Sciatic nerve (tissue), 2 donors: ENCODE measurements at regions not wholly inside any gene's neighbourhood (a gene's known extent, or its start where the extent isn't known, plus 50 kb on each side); places are given as distances from the start of the nearest gene placed in this dataset.

ENCODE experiments used
- ATAC-seq: fragments of 200-7000 bp; cut with Tn5 transposase; one replicate; pipeline ENCODE4 v1.9.1; 2020; ENCODE audit warnings: mild to moderate bottlenecking, moderate library complexity
- DNase-seq: peaks from one replicate; pipeline ENCODE4 v3.0.0-alpha.2; 2020; ENCODE audit warnings: low spot score
- intact Hi-C: fragments of 100-400 bp; cut with DNase I; formaldehyde crosslinking; loops from one replicate; pipeline ENCODE4 v1.14.2; 2022
- donor health status: DM: no; HTN: no; CAD: no.
- donor health status: DM: no; HTN: no; CAD: no.

DNA sequence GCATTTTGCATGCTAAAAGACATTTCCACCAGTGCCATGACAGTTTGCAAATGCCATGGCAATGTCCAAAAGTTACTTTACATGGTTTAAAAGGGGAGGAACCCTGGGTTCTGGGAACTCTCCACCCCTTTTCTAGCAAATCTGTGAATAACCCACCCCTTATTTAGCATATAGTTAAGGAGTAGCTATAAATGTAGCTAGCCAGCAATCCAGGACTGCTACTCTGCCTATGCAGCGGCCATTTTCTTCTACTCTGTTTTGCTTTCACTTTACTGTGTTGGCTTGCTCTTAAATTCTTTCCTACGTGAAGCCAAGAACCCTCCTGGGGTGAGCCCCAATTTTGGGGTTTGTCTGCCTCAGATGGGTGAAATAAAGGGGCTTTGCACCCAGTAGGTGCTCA lies 141.0 kb downstream of the PTPN11 start:
- no peak for ATAC-seq
- intact Hi-C loops, result no loop called here
- no peak for DNase-seq

DNA sequence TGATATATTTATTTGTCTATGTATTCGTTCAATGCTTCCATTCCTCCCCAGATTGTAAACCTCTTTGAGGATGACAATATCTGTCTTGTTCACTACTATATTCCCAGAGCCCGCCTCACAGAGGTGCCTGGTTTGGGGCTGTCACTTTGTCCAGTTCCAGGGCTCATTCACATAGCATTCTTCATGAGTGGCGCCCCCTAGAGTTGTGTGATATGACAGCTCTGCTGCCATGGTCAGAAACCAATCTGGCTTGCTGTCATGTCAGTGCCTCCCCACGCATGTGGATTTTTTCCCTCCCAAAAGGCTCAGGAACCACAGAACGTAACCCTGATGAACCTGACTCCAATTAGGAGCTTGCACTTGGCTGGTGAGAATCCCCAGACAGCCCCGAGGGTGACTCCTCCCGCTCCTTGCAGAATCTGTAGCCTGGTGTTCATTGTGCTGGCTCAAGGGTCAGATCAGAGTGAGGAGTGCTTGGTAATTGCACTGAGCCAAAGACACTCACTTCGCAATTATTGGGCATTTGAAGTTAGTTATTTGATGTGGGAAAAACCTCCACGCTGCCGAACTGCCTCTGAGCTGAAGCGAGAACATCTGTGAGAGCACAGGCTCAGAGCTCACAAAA lies 145.5 kb downstream of the PTPN11 start:
- no peak for DNase-seq
- no peak for ATAC-seq
- intact Hi-C loops, result no loop called here

DNA sequence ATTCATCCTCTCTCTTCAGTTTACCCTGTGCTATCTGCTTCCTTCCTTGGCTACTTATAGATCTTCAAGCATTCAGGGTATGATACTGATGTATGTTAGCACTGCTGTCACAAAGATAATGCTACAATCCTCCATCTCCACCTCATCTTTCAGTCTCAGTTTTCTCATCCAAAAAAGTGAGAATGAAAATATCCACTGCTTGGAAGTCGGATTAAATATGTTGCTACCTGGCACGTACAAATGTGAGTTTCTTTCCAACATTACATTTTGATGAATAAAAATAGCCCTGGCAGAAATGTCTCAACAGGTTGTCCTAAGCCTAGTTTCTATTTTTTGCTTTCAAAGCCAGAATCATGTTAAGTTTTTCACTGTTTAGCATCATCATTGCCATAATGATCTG lies 149.9 kb downstream of the PTPN11 start:
- DNase-seq (no peak), ATAC-seq (no peak)
- intact Hi-C loops, result no loop called here

- DNase-seq (no peak), ATAC-seq (no peak)
- intact Hi-C loops, result no loop called here
Observed at GRCh38 chr12:112570096-112570495, 151.3 kb downstream of the PTPN11 start.

DNA sequence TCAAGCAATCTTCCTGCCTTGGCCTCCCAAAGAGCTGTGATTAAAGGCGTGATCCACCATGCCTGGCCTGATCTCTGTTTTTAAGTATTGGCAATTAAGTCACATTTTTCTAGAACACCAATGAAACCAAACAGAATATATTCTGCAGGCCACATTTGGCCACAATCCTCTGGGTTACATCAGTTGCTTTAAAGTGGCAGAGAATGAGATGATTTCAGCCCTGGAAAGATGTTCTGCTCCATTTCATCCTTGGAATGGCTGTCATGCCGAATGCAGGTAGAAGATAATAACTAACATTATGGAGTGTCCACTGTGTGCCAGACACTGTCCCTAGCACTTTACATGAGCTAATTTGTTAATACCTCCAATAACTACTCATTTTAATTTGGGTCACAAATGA lies 154.4 kb downstream of the PTPN11 start:
- ATAC-seq, result no peak
- no peak for DNase-seq
- intact Hi-C loops, result no loop called here

- ATAC-seq, result no peak
- DNase-seq, result no peak
- intact Hi-C loops, result no loop called here
Observed at GRCh38 chr12:112574896-112575558, 156.3 kb downstream of the PTPN11 start.

- intact Hi-C loops, result no loop called here
- ATAC-seq, result no peak
Observed at GRCh38 chr12:112575559-112576067, 156.9 kb downstream of the PTPN11 start.

GRCh38 chr12:112577473-112578329 lies 159.0 kb downstream of the PTPN11 start:
- no peak for DNase-seq
- intact Hi-C loops, result no loop called here
- no peak for ATAC-seq

More at GRCh38 chr12:112575559-112576067, 156.9 kb downstream of the PTPN11 start:
- DNase-seq, result no peak

- DNase-seq (no peak), ATAC-seq (no peak)
- intact Hi-C loops, result no loop called here
Observed at GRCh38 chr12:112584266-112584722, 165.5 kb downstream of the PTPN11 start.

DNA sequence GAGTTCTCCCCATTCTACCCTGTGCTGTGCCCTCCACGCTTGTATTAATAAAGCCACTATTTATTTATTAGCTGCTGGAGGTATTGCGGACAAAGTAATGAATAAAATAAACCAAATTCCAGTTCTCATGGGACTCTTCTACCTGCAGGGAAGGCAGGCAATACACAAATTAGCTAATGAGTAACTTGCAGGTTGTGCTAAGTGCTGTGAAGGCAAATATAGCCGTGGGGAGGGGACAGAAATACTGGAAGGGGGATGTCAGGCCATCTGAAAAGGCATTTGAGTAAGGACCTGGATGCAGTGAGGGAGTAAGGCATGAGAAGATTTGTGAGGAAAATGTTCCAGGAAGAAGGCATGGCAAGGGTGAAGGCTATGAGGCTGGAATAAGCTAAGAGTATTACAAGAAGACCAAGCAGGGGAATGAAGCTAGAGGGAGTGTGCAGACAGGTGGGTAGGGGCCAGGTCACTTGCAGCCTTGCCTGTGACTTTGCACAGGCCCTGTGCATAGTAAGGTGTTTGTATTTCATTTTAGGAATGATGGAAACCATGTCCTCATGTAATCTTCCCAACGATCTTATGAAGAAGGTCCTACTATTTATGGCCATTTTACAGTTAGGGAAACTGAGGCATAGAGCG lies 167.5 kb downstream of the PTPN11 start:
- DNase-seq (no peak), ATAC-seq (no peak)
- intact Hi-C loops, result no loop called here

DNA sequence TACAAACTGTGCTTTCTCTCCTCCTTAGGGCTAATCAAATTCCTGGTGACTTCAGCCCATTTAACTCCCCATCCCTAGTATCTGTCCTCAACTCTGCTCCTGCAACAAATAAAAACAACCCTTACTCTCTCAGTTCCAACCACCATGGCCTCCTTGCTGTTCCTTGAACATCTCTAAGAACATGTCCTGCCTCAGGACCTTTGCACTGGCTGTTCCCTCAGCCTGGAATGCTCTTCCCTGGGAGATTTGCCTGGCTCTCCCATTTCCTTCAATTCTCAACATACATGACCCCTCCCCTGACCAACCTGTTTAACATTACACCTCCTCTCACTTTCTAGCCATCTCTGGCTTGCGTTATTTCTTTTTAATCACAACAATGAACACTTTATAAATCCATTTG lies 170.5 kb downstream of the PTPN11 start:
- ATAC-seq, result no peak
- intact Hi-C loops, result no loop called here
- no peak for DNase-seq

DNA sequence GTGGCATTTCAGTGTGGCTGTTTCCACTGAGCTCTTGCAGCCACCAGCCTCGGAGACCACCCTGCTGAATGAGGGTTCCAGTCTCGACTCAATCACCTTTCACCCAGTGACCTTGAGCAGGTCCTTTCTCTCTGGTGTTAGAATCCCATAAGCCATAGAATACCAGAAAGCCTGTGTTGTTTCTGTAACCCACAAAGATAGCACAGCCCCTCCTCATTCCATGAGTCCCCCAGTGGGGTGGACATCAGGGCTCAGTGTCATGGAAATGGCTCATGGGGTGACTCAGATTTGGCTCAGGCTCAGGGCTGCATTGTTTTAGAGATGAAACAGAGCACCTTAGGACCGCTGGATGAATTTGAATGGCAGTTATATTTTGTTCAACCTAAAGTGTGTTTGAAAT lies 171.5 kb downstream of the PTPN11 start:
- intact Hi-C loops, result no loop called here
- DNase-seq (no peak), ATAC-seq (no peak)

- no peak for DNase-seq
- no peak for ATAC-seq
- intact Hi-C loops, result no loop called here
Observed at GRCh38 chr12:112591488-112591887, 172.7 kb downstream of the PTPN11 start.

- DNase-seq, result no peak
- no peak for ATAC-seq
- intact Hi-C loops, result no loop called here
Observed at GRCh38 chr12:112595410-112595809, 176.7 kb downstream of the PTPN11 start.

- no peak for ATAC-seq
- no peak for DNase-seq
- intact Hi-C loops, result no loop called here
Observed at GRCh38 chr12:112597986-112598385, 179.2 kb downstream of the PTPN11 start.

GRCh38 chr12:112598626-112599025 lies 179.9 kb downstream of the PTPN11 start:
- ATAC-seq, result no peak
- no peak for DNase-seq
- intact Hi-C loops, result no loop called here

GRCh38 chr12:112599871-112600270 lies 181.1 kb downstream of the PTPN11 start:
- DNase-seq (no peak), ATAC-seq (no peak)
- intact Hi-C loops, result no loop called here

- no peak for ATAC-seq
- DNase-seq, result peak; percentile 3
- intact Hi-C loops, result no loop called here
Observed at GRCh38 chr12:112602150-112602549, 183.4 kb downstream of the PTPN11 start.

DNA sequence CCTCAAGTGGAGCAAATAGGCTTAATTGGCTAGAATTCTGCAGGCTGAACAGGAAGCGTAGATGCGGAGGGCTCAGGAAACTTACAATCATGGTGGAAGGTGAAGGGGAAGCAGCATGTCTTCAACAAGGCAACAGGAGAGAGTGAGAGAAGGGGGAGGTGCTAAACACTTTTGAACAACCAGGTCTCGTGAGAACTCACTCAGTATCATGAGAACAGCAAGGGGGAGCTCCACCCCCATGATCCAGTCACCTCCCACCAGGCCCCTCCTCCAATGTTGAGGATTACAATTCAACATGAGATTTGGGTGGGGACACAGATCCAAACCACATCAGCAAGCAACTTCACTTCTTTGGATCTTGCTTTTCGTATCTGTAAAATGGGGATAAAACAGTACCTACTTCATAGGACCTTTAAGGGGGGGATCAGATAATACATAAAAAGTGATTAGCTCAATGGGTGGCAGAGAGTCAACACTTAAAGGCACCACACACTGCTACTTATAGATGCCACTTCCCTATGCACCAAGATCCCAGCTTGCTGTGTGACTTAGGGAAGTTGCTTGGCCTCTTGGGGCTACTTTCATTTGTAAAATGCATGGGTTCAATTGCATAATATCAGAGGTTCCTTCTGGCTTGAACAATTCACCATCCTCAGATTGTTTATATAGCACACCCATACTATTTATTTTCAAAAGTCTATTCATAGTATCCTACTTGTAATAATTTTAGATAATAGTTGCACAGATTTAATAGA lies 184.8 kb upstream of the RPH3A start:
- peak; percentile 0 for DNase-seq
- ATAC-seq, result no peak
- intact Hi-C loops, result no loop called here
